Neutrophil (primary cell): ENCODE measurements at regions not wholly inside any gene's neighbourhood (a gene's known extent, or its start where the extent isn't known, plus 50 kb on each side); places are given as distances from the start of the nearest gene placed in this dataset.

ENCODE experiments used
- H3K27ac ChIP-seq: fragments of 200-600 bp; sonication (generic); 2 replicates; pipeline ENCODE4 v1.5.1; 2016; ENCODE audit warnings: mild to moderate bottlenecking, moderate library complexity
- H3K27me3 ChIP-seq: fragments of 200-600 bp; sonication (generic); 2 replicates; pipeline ENCODE4 v1.6.0; 2016; ENCODE audit warnings: mild to moderate bottlenecking
- H3K36me3 ChIP-seq: fragments of 200-600 bp; sonication (generic); 2 replicates; pipeline ENCODE4 v1.5.1; 2017
- H3K4me1 ChIP-seq, 2 experiments: fragments of 200-600 bp in 1 of 2; sonication (generic) in 1 of 2; 1 replicate in 1 of 2; 2 replicates in 1 of 2; pipeline versions ENCODE4 v1.5.1 to v1.6.1; 2013 to 2016; ENCODE audit warnings: low read depth in 1 of 2, low read length in 1 of 2, mild to moderate bottlenecking in 1 of 2, moderate library complexity in 1 of 2; ENCODE audit not compliant: control insufficient read depth in 1 of 2, insufficient read depth in 1 of 2
- H3K4me3 ChIP-seq, 2 experiments: fragments of 200-600 bp in 1 of 2; sonication (generic) in 1 of 2; 1 replicate in 1 of 2; 2 replicates in 1 of 2; pipeline ENCODE4 v1.5.1; 2013 to 2016; ENCODE audit warnings: low read depth in 1 of 2, low read length in 1 of 2, mild to moderate bottlenecking in 1 of 2, moderate library complexity in 1 of 2
- H3K9me3 ChIP-seq: fragments of 200-600 bp; sonication (generic); 2 replicates; pipeline ENCODE4 v1.5.1; 2016
- TF ChIP-seq, protein P1 (sequence below): fragments of 200-600 bp; sonication (generic); IDR thresholded peaks from 2 replicates; pipeline ENCODE4 v1.5.1; 2016; ENCODE audit warnings: antibody characterized with exemption

DNA sequence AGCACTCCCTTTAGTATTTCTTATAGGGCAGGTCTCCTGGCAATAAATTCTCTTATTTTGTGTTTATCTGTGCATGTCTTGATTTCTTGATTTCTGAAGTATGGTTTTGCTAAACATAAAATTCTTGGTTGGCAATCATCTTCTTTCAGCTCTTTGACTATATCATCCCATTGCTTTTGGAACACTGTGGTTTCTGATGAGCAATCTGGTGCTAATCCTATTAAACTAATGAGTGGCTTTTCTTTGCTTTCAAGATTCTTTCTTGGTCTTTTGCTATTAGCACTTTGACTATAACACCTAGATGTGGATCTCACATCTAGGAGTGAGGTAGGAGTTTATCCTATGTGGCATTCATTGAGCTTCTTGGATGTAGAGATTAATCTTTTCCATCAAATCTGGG is 120.7 kb upstream of the MED13L start:
- H3K9me3 ChIP-seq = peaks cover 3% of the 10 kb centered on the region
- TF ChIP-seq, protein P1, sequence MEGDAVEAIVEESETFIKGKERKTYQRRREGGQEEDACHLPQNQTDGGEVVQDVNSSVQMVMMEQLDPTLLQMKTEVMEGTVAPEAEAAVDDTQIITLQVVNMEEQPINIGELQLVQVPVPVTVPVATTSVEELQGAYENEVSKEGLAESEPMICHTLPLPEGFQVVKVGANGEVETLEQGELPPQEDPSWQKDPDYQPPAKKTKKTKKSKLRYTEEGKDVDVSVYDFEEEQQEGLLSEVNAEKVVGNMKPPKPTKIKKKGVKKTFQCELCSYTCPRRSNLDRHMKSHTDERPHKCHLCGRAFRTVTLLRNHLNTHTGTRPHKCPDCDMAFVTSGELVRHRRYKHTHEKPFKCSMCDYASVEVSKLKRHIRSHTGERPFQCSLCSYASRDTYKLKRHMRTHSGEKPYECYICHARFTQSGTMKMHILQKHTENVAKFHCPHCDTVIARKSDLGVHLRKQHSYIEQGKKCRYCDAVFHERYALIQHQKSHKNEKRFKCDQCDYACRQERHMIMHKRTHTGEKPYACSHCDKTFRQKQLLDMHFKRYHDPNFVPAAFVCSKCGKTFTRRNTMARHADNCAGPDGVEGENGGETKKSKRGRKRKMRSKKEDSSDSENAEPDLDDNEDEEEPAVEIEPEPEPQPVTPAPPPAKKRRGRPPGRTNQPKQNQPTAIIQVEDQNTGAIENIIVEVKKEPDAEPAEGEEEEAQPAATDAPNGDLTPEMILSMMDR = no peak
- H3K27ac ChIP-seq = no peak overlapping the region

DNA sequence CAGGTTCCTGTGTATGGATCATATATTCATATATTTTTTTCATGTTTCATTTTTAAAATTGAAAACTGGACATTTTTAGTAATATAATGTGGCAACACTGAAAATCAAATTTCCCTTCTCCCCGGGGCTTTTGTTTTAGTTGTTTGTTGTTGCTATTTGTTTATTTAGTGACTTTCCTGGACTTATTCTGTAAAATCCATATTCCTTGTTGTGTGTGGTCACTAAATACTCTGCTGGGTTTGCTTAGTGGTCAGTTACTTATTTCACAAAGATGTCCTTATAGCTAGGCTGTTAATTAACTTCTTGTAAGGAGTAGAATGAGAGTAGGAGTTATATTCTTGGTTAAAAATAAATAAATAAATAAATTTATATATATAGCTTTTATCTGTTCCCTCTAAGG is 121.6 kb upstream of the MED13L start:
- H3K27ac ChIP-seq = no peak overlapping the region
- H3K27me3 ChIP-seq = no peaks in the 10 kb centered on the region

More for the DNA sequence above, 120.7 kb upstream of the MED13L start:
- H3K4me1 ChIP-seq = peaks cover 13 to 19% of the 10 kb centered on the region in 2 experiments
- H3K27me3 ChIP-seq = no peaks in the 10 kb centered on the region
- no peak overlapping the region for H3K4me3 ChIP-seq
- no peaks in the 10 kb centered on the region for H3K36me3 ChIP-seq

DNA sequence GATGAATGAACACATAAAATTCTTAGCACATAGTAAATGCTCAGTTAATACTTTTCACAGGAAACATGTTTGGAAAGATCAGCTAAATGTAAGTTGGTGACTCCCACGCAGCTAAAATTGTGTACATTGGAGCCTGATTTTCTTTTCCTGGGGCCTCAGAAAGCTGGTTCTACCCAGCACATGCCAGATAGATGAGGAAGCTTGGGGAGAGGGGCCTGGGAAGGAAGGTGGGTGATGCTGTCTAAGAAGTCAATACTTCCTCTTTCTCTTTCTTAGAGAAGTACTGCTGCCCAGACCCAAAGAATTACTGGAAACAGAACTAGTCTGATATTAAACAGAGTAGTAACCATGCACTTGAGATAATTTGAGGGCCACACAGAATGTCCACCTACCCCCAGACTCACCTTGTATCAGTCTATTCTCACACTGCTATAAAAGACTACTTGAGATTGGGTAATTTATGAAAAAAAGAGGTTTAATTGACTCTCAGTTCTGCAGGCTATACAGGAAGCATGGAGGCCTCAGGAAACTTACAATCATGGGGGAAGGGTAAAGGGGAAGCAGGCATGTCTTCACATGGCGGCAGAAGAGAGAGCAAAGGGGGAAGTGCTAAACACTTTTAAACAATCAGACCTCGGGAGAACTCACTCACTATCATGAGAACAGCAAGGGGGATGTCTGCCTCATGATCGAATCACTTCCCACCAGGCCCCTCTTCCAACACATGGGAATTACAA is 123.3 kb upstream of the MED13L start:
- peaks cover 0 to 16% of the 10 kb centered on the region in 2 experiments for H3K4me1 ChIP-seq
- peak overlapping the region; percentile 57 for H3K27ac ChIP-seq
- no peaks in the 10 kb centered on the region for H3K36me3 ChIP-seq
- TF ChIP-seq, protein P1 = no peak
- H3K9me3 ChIP-seq = peaks cover 3% of the 10 kb centered on the region
- no peaks in the 10 kb centered on the region for H3K27me3 ChIP-seq
- no peak overlapping the region for H3K4me3 ChIP-seq

More for the DNA sequence above, 121.6 kb upstream of the MED13L start:
- TF ChIP-seq, protein P1 = no peak
- peaks cover 3% of the 10 kb centered on the region for H3K9me3 ChIP-seq
- H3K4me1 ChIP-seq = peaks cover 5 to 11% of the 10 kb centered on the region in 2 experiments
- H3K4me3 ChIP-seq = no peak overlapping the region
- H3K36me3 ChIP-seq = no peaks in the 10 kb centered on the region

DNA sequence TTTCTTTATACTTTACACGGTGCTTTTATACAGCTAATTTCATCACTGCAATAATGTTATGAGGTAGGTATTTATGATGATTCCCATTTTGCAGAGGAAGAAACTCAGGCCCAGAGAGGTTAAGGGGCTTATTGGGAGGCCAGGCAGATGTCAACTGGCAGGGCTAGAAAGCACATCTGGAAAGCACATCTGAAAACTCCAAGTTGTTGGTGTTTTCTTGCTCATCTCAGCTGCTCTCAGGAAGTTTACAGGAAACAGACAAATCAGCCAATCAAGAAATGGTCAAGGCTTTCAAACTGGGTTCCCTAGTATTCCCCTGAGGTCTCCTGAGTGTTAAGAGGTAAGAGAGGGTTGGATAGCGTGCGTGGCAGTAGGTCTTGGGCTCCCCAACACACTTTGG is 124.1 kb upstream of the MED13L start:
- no peak overlapping the region for H3K27ac ChIP-seq
- H3K36me3 ChIP-seq = no peaks in the 10 kb centered on the region
- peaks cover 6 to 20% of the 10 kb centered on the region in 2 experiments for H3K4me1 ChIP-seq
- H3K4me3 ChIP-seq = no peak overlapping the region
- TF ChIP-seq, protein P1 = no peak
- peaks cover 3% of the 10 kb centered on the region for H3K9me3 ChIP-seq
- no peaks in the 10 kb centered on the region for H3K27me3 ChIP-seq

DNA sequence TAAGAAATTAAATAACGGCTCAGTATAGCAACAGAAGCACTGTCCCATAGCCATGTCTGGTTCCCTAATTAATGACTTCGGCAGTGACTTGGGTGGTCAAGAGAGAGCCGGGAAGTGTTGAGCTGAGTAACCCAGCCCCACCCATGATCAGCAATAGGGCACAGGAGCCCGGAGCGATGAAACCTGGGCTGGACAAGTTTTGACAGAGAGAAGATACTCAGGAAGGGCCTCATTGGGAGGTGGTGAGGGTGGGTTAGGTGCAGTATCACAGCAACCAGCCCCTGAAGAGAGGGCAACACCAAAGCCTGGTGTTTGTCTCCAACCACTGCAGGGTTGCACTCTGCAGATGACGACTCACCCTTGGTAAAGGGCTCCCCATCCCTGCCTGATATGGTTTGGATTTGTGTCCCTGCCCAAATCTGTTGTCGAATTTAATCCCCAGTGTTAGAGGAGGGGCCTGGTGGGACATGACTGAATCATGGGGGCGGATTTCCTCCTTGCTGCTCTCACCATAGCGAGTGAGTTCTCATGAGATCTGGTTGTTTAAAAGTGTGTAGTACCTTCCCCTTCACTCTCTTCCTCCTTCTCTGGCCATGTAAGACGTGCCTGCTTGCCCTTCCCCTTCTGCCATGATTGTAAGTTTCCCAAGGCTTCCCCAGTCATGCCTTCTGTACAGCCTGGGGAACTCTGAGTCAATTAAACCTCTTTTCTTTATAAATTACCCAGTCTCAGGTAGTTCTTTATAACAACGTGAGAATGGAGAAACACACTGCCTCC is 124.9 kb upstream of the MED13L start:
- Histone ChIP-seq H3K27ac (no peak overlapping the region), H3K36me3 (no peaks in the 10 kb centered on the region)

More for the DNA sequence above, 124.9 kb upstream of the MED13L start:
- TF ChIP-seq, protein P1 = no peak
- Histone ChIP-seq H3K4me1 (peaks cover 14 to 28% of the 10 kb centered on the region in 2 experiments), H3K9me3 (peaks cover 3% of the 10 kb centered on the region), H3K27me3 (no peaks in the 10 kb centered on the region), H3K4me3 (no peak overlapping the region)
